B cell (primary cell): ENCODE measurements at regions not wholly inside any gene's neighbourhood (a gene's known extent, or its start where the extent isn't known, plus 50 kb on each side); places are given as distances from the start of the nearest gene placed in this dataset.

Experiments
- CTCF ChIP-seq: fragments of 200-600 bp; IDR thresholded peaks from one replicate; pipeline ENCODE4 v1.8.0; 2022; ENCODE audit warnings: antibody characterized with exemption, mild to moderate bottlenecking
- EZH2 ChIP-seq: IDR thresholded peaks from 2 replicates; pipeline ENCODE4 v1.6.1; 2012; ENCODE audit warnings: borderline replicate concordance, low read depth, mild to moderate bottlenecking, moderate library complexity, low read length; ENCODE audit not compliant: insufficient read depth, poor library complexity, severe bottlenecking

GRCh38 chr13:107733276-107733675 lies 482.1 kb downstream of the LIG4 start:
- no peak for TF ChIP-seq CTCF
- TF ChIP-seq EZH2 = no peak
